ENCODE measurements at regions not wholly inside any gene's neighbourhood (a gene's known extent, or its start where the extent isn't known, plus 50 kb on each side); places are given as distances from the start of the nearest gene placed in this dataset.

DNA sequence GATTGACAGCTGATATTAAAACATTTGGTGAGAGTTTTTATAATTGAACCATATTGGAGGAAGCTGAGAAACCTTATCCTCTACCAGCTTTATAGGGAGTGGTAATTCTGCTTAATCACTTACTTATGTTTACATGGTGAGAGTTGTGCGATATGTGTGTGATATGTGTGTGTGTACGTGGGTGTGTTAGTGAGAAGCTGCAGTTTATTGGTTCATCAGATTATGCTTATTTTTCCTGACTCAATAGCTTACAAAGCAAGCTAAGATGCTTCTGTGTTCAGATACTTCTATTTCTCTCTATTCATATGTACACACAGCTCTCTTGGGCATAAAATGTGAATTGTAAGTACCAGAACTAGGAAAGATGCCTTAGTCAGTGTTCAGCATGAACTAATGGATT, 343.7 kb downstream of the GRIA2 start:
- TF ChIP-seq, protein P1, sequence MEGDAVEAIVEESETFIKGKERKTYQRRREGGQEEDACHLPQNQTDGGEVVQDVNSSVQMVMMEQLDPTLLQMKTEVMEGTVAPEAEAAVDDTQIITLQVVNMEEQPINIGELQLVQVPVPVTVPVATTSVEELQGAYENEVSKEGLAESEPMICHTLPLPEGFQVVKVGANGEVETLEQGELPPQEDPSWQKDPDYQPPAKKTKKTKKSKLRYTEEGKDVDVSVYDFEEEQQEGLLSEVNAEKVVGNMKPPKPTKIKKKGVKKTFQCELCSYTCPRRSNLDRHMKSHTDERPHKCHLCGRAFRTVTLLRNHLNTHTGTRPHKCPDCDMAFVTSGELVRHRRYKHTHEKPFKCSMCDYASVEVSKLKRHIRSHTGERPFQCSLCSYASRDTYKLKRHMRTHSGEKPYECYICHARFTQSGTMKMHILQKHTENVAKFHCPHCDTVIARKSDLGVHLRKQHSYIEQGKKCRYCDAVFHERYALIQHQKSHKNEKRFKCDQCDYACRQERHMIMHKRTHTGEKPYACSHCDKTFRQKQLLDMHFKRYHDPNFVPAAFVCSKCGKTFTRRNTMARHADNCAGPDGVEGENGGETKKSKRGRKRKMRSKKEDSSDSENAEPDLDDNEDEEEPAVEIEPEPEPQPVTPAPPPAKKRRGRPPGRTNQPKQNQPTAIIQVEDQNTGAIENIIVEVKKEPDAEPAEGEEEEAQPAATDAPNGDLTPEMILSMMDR (IDR thresholded peaks at IDR 0.05; ENCODE audit: low read depth, low read length, missing input control) = no peak
- TF ChIP-seq RAD21 (IDR thresholded peaks at IDR 0.05) = no peak
- TF ChIP-seq TAF1 (conservative IDR thresholded peaks at IDR 0.05) = no peak
- TF ChIP-seq EGR1 (IDR thresholded peaks at IDR 0.05; ENCODE audit: low read depth in 2 of 2) = no peak
- TF ChIP-seq NR2F2 (IDR thresholded peaks at IDR 0.05) = no peak
- no peak for TF ChIP-seq YY1 (IDR thresholded peaks at IDR 0.05)
- no peak for TF ChIP-seq SP1 (IDR thresholded peaks at IDR 0.05)
- TF ChIP-seq GABPA (IDR thresholded peaks at IDR 0.05 in 1 of 2, conservative IDR thresholded peaks at IDR 0.05 in 1 of 2) = no peak
- TF ChIP-seq, protein P2, sequence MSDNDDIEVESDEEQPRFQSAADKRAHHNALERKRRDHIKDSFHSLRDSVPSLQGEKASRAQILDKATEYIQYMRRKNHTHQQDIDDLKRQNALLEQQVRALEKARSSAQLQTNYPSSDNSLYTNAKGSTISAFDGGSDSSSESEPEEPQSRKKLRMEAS (IDR thresholded peaks at IDR 0.05) = no peak
- TF ChIP-seq, protein P3, sequence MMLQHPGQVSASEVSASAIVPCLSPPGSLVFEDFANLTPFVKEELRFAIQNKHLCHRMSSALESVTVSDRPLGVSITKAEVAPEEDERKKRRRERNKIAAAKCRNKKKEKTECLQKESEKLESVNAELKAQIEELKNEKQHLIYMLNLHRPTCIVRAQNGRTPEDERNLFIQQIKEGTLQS (IDR thresholded peaks at IDR 0.05) = no peak
- TF ChIP-seq JUND (IDR thresholded peaks at IDR 0.05) = no peak
